ENCODE measurements at regions not wholly inside any gene's neighbourhood (a gene's known extent, or its start where the extent isn't known, plus 50 kb on each side); places are given as distances from the start of the nearest gene placed in this dataset.

DNA sequence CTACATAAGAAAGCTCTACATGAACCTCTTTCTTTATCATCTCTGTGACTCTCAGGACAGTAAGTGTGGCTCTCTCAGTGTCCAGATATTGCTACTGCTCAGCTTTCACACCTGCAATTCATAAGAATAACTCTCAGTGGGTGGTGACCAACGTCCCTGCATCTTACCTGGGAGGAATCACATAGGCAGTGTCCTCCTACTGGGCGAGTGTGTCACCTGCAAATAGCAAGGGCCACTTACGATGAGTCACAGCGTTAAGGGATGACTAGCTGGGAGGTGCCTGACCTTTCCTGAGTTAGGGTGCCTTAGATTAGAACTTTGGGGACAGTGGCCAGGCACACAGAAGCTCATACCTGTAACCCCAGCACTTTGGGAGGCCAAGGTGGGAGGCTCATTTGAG lies 90.8 kb upstream of the C3orf80 start:
- no peaks in the 10 kb centered on the region for H3K4me1 ChIP-seq
- H3K4me3 ChIP-seq = no peak overlapping the region
- intact Hi-C loops (cut with DNase I; ENCODE audit: low total_unique reads) = no loop called here
- DNase-seq = no peak
- no peaks in the 10 kb centered on the region for H3K36me3 ChIP-seq
- TF ChIP-seq EP300 (IDR thresholded peaks at IDR 0.05) (no peak), POLR2AphosphoS5 (IDR thresholded peaks at IDR 0.05) (no peak), POLR2A (IDR thresholded peaks at IDR 0.05) (no peak)
- TF ChIP-seq, protein P1, sequence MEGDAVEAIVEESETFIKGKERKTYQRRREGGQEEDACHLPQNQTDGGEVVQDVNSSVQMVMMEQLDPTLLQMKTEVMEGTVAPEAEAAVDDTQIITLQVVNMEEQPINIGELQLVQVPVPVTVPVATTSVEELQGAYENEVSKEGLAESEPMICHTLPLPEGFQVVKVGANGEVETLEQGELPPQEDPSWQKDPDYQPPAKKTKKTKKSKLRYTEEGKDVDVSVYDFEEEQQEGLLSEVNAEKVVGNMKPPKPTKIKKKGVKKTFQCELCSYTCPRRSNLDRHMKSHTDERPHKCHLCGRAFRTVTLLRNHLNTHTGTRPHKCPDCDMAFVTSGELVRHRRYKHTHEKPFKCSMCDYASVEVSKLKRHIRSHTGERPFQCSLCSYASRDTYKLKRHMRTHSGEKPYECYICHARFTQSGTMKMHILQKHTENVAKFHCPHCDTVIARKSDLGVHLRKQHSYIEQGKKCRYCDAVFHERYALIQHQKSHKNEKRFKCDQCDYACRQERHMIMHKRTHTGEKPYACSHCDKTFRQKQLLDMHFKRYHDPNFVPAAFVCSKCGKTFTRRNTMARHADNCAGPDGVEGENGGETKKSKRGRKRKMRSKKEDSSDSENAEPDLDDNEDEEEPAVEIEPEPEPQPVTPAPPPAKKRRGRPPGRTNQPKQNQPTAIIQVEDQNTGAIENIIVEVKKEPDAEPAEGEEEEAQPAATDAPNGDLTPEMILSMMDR (IDR thresholded peaks at IDR 0.05) = no peak
- H3K27me3 ChIP-seq = no peaks in the 10 kb centered on the region
- H3K27ac ChIP-seq = no peak overlapping the region
- H3K9me3 ChIP-seq = no peaks in the 10 kb centered on the region
- 43 to 86% (median 74%) methylated on average over 2 to 4 of the region's 4 CpGs for WGBS, 5 donors

DNA sequence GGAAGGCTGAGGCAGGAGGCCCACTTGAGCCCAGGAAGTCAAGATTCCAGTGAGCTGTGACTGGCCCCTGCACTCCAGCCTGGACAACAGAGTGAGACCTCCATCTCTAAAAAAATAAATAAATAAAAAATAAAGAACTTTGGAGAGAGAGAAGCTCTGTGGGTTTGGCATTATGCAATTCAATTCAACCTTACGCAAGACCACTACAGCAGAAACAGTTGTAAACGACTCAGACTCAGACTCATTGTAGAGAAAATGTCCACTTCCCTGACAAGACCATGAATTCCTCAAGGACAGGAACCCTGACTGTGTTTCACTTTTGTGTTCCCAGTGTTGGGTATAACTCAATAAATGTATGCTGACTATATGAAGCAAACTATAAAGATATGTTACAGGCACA lies 90.3 kb upstream of the C3orf80 start:
- H3K27ac ChIP-seq = no peak overlapping the region
- no peak for DNase-seq
- no peak for TF ChIP-seq POLR2AphosphoS5 (IDR thresholded peaks at IDR 0.05)
- no peak for TF ChIP-seq POLR2A (IDR thresholded peaks at IDR 0.05)
- TF ChIP-seq EP300 (IDR thresholded peaks at IDR 0.05) = no peak
- TF ChIP-seq, protein P1 (IDR thresholded peaks at IDR 0.05) = no peak
- WGBS, 5 donors = 73 to 86% (median 77%) methylated on average over 2 of the region's 2 CpGs
- H3K4me3 ChIP-seq = no peak overlapping the region
- H3K27me3 ChIP-seq = no peaks in the 10 kb centered on the region
- no peaks in the 10 kb centered on the region for H3K9me3 ChIP-seq
- no peaks in the 10 kb centered on the region for H3K36me3 ChIP-seq
- H3K4me1 ChIP-seq = no peaks in the 10 kb centered on the region
- intact Hi-C loops (cut with DNase I; ENCODE audit: low total_unique reads) = no loop called here

DNA sequence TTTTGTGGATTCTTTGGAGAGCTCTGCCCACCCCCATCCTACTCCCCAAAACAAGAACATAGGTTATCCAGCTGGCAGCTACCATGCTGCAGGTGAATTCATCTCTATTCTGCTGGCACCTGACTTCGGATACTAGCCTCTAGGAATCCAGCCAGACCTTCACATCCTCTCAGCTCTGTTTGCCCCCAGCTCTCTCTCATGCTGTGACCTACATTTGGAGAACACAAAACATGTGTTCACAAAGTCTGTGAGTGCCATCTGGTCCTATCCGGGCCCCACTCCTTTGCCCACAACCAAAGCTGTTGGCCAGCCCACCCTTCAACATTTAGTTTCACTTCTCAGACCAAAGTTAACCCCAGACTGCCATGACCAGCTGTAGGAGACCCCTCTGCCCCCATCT lies 89.4 kb upstream of the C3orf80 start:
- WGBS, 5 donors = 56 to 72% (median 67%) methylated on average over 2 of the region's 2 CpGs
- DNase-seq = no peak

DNA sequence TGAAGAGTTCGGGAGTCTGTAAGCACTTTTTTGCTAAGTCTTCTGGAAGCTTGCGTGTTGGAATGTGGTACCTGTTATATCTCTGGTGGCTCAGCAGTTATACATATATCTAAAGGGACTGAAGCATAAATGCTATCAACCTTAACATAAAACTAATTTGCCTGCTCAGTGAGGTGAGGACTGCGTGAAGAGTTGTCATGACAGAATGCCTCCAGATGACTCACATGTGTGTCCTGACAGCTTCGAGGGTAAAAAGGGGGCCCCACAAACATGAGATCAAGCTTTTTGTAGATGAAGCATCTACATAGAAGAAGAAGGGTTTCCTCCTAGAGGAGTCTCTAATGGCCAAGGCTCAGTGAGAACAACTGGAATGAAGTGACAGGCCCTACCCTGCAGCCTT lies 88.8 kb upstream of the C3orf80 start:
- Histone ChIP-seq H3K27me3 (no peaks in the 10 kb centered on the region), H3K27ac (no peak overlapping the region), H3K4me1 (no peaks in the 10 kb centered on the region), H3K9me3 (no peaks in the 10 kb centered on the region), H3K4me3 (no peak overlapping the region), H3K36me3 (no peaks in the 10 kb centered on the region)
- WGBS, 5 donors = 85 to 96% (median 91%) methylated on average over 4 of the region's 4 CpGs
- no peak for DNase-seq
- intact Hi-C loops (cut with DNase I; ENCODE audit: low total_unique reads) = no loop called here
- no peak for TF ChIP-seq POLR2AphosphoS5 (IDR thresholded peaks at IDR 0.05)
- TF ChIP-seq EP300 (IDR thresholded peaks at IDR 0.05) = no peak
- TF ChIP-seq POLR2A (IDR thresholded peaks at IDR 0.05) = no peak
- TF ChIP-seq, protein P1 (IDR thresholded peaks at IDR 0.05) = no peak

More for the DNA sequence above, 89.4 kb upstream of the C3orf80 start:
- Histone ChIP-seq H3K4me3 (no peak overlapping the region), H3K4me1 (no peaks in the 10 kb centered on the region), H3K27ac (no peak overlapping the region), H3K36me3 (no peaks in the 10 kb centered on the region), H3K27me3 (no peaks in the 10 kb centered on the region), H3K9me3 (no peaks in the 10 kb centered on the region)
- no peak for TF ChIP-seq POLR2AphosphoS5 (IDR thresholded peaks at IDR 0.05)
- TF ChIP-seq EP300 (IDR thresholded peaks at IDR 0.05) = no peak
- no peak for TF ChIP-seq POLR2A (IDR thresholded peaks at IDR 0.05)
- TF ChIP-seq, protein P1 (IDR thresholded peaks at IDR 0.05) = no peak
- intact Hi-C loops (cut with DNase I; ENCODE audit: low total_unique reads) = no loop called here

Data from stomach (tissue), 8 donors.